ENCODE measurements at regions not wholly inside any gene's neighbourhood (a gene's known extent, or its start where the extent isn't known, plus 50 kb on each side); places are given as distances from the start of the nearest gene placed in this dataset.

- TF ChIP-seq, protein P1, sequence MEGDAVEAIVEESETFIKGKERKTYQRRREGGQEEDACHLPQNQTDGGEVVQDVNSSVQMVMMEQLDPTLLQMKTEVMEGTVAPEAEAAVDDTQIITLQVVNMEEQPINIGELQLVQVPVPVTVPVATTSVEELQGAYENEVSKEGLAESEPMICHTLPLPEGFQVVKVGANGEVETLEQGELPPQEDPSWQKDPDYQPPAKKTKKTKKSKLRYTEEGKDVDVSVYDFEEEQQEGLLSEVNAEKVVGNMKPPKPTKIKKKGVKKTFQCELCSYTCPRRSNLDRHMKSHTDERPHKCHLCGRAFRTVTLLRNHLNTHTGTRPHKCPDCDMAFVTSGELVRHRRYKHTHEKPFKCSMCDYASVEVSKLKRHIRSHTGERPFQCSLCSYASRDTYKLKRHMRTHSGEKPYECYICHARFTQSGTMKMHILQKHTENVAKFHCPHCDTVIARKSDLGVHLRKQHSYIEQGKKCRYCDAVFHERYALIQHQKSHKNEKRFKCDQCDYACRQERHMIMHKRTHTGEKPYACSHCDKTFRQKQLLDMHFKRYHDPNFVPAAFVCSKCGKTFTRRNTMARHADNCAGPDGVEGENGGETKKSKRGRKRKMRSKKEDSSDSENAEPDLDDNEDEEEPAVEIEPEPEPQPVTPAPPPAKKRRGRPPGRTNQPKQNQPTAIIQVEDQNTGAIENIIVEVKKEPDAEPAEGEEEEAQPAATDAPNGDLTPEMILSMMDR (IDR thresholded peaks at IDR 0.05), result no peak
- TF ChIP-seq POLR2A (IDR thresholded peaks at IDR 0.05) (no peak), EP300 (IDR thresholded peaks at IDR 0.05) (no peak)
Observed at GRCh38 chr10:6313111-6313895, 110.6 kb downstream of the PFKFB3 start.

All from ovary (tissue), 3 donors.